Iris pigment epithelial cell (primary cell): ENCODE measurements at regions not wholly inside any gene's neighbourhood (a gene's known extent, or its start where the extent isn't known, plus 50 kb on each side); places are given as distances from the start of the nearest gene placed in this dataset.

Experiments used
- DNase-seq: peaks from one replicate; pipeline ENCODE4 v3.0.0-alpha.2; 2011; ENCODE audit warnings: low read depth

DNA sequence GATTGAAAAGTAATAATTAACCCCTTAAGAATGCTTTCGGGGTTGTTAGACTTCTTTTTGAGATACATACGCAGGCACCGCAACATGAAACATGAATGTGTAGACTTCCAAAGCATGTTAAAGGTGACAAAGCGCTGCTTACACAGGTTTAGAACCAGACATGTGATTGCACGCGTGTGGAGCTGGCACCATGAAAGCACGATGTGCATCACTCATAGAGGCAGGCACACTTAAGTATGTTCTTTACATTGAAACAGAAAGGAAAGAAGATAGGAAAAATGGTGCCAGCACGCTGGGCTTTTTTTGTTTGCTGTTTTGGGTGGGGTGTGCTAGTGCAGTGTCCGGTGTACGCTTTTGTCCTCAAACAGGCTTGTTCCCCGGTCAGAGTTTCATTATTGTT lies 83.6 kb upstream of the PPARA start:
- DNase-seq = no peak

DNA sequence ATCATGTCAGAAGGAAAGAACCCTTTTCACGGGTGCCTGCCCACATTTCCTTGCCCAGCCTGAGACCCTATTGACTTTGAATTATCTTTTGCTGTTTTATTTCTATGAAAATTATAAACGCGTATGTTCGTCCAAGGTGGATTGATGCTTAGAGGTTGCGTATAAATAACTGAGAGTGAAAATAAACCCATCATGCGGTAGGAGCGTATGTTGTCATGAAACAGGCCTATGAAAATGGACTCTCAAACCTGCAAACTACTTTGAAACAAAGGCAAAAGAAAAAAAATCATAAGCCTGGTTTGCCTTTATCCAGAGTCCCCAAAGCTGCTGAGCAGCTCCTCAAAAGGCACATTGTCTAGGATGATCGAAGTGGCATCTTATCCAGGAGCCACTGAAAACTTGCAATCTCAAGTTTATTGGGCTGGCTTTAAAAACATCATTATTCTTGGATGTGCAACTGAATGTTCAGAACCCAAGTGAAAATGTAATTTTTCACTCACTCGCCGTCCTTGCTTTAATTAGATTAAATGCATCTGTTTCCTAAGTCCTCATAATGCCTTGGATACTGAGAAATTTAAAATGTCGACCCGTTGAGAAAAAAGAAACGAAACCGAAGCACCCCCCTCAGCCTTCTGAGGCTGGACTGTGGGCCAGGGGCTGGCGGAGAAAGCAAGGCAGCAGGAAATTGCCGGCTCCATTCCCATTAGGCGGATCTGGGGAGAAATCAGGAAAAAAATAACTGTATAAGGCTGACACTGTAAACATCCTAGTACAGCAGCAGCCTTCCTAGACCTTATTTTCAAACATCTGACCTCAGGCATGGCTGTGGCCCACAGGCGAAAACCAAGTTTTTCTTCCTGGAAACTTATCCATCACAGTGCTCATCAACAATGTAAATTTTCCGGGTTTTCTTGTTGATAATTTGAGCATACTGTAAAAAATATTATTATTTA lies 82.9 kb upstream of the PPARA start:
- DNase-seq = no peak

DNA sequence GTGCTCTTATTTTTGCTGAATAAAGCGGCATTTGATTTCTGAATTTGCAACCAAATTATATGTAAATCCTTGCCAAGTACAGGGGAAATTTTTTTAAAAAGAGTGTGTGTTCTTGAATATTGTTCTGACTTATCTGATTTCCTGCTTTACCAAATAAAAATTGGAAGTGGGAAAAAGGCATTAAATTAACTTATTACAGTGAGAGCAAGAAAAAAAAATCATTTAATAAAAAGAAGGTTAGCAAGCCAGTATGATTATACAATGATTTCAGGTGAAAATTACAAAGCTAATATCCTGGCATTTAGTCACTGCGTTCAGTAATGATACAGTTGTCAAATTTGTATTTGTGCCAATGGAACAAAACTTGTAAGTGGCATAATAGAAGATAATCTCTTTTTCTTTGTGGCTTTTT lies 82.1 kb upstream of the PPARA start:
- no peak for DNase-seq

DNA sequence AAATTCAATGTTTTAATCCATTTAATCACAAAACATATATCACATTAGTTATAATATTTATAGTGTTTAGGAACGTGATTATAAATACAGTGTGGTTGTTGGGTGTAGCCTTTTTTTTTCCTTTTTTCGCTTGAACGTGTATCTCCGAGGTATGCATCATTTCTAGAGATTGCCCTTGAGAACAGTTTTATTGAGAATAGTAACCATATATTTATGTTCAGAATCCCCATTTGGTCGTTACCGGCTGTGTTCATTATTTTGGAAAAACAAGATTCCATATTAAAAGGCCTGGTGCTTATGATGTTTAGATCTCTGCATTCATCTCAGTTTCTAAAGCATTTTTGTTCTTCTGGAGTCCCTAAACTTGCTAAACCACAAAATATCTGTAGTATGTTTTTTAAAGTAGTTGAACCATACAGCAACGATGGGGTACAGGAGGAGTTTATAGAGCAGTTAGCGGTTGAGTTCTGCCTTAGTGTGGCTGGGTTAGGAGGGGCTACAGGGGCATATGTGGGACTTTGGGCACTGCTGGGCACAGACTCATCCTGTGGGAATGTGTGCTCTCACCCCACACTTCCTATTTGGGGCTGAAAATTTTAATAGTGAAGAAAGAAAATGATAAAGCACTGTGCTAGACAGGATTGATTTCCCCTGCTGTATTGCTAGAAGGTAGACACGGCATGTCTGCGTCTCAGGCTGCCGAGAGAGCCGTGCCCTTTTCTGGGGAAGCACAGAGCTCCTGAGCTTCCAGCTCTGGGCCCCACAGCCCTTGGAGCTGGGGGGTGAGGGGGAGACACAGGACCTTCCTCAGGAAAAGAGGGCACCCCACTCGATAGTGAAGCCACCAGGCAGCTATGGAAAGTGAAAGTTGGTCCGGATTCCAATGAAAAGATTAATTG lies 81.5 kb upstream of the PPARA start:
- peak; percentile 47 for DNase-seq

DNA sequence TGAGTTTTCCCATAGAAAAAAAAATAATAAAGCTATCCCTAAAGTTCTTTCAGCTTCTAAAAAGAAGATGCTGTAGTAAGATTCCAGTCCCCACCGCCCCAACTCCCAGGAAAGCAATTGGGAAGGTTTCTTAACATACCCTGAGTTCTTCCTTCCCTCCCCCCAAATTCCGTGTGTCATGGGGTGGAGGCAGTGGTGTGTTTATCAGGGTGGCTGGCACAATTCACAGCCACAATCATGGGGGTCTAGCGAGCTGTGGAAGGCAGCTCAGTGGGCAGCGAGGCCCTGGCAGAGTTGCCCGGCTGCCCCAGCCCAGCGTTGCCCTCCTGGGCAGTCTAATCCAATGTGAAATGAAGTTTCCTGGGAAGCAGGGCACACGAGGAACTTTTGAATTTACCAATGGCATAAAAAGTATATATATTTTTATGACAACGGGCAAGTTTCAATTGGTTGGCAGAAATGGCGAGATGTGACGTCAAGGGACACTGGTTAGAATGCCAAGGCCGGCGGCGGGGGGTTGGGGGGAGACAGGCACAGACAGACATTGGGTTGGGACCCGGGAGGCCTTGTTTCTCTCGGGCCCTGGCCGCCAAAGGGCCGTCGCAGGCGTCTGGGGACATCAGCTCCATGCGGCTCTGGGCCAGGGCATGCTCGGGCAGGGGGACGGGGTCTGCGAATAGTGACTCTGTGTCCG lies 80.7 kb upstream of the PPARA start:
- peak; percentile 79 for DNase-seq

DNA sequence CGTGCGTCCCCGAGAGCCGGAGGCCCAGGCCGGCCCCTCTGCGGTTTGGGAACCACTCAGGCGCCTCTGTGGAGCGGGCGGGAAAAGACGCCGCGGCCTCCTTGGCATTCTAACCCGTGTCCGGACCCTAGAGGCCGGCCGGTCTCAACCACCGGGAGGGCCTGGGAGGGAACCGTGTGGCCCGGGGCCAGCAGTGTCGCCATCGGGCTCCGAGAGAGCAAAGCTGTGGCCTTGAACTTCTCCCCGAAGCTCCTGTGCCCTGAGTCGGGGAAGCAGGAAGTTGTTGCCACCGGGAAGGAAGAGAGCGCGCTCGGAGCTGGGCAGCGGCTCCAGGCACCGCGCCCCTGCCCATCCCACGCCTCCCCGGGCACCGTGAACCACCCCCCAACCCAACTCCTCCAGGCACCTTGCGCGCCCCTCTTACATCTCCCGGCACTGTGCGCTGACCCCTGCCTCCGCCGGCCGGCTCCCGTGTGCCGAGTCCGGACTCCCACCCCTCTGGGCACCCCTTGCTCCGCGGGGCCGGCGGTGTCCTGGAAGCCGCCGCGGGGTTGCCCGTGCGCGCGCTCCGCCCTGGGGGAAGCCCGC lies 80.0 kb upstream of the PPARA start:
- peak; percentile 47 for DNase-seq

DNA sequence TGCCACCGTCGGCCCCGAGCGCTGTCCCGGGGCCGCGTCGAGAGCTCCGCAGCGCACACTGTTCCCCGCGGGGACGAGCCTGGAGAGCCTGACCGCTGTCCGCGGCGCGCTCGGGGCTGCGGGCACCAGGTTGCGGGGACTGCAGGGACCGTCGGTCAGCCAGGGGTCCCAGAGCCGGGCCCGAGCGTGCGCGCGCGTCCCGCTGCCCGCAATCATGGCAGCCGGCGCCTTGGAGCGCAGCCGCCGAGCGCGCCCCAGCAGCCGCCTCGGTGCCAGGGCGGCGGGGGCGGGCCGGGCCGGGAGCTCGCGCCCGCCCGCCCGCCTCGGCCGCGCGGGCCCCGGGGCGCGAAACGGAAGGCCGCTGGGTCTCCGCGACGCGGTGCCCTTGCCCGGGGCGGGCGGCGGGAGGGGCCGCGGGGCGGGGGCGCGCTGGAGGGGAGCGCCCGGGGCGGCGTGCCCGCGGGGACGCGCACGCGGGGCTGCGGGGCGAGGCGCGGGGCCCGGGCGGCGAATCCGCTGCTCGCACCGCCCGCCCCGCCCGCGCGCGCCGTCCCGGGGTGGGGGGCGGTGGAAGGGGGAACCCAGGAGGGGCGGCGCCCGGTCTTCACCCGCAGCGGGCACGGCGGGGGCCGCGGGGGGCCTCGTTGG lies 79.4 kb upstream of the PPARA start:
- DNase-seq = peak; percentile 63

DNA sequence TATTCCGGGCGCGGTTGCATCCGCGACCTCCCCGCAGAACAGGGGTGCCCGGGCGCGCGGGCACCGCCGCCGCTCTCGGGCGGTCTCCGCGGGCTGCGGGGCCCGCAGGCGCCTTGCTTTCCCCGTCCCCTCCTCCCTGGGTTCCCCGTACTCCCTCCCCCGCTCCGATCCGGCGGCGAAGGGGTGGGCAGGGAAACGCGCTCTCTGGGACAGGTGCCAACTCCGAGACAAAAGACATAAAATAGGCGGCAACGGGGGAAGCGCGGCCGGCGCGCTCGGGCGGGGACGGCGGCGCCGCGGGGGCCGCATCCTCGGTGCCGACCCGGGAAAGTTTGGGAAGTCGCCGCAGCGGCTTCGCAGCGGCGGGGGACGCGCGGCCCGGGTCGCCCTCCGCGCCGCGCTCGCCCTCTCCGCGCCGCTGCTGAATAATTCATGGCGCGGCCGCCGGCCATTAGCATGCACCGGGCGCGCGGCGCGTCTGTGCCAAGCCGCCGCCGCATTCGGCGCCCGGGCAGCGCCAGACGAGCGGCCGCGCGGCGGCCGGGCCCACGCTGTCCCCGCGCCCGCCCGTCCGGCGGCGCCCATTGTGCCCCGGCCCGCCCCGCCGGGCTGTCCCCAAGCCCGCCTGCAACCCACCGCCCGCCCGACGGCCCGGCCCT lies 78.7 kb upstream of the PPARA start:
- peak; percentile 94 for DNase-seq

DNA sequence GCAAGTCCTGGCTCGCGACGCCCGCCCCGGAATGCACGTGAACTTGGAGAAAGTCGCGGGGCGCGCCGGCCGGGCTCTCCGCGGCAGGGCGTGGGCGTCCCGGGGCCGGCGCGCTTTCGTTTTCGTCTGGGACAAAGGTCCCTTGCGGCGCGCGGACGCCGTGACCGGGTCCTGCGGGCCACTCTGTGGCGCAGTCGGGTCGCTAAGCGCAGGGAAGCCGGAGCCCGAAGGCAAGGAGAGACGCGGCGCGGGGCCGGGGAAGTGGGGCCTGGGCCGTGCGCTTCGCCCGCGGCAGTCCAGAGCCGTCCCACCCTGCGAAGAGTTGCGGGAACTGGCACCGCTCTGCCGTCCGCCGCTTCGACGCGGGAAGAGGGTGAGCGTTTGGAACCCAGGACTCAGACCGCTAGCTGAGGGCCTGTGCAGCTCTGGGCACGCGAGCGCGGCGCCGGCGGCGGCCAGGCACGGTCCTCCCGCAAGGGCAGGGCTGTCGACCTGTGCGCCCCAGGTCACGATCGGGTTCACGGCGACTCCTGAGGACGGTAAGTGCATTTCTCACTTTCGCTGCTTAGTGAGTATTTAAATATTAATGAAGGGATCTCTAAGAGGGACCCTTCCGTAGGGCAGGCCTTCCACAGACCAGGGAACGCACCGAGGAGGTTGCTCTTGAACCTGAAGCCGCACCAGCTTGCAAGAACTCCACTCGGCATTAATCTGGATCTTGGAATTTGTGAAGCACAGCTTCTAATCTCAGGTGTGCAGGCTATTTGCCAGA lies 78.0 kb upstream of the PPARA start:
- DNase-seq = peak; percentile 77

DNA sequence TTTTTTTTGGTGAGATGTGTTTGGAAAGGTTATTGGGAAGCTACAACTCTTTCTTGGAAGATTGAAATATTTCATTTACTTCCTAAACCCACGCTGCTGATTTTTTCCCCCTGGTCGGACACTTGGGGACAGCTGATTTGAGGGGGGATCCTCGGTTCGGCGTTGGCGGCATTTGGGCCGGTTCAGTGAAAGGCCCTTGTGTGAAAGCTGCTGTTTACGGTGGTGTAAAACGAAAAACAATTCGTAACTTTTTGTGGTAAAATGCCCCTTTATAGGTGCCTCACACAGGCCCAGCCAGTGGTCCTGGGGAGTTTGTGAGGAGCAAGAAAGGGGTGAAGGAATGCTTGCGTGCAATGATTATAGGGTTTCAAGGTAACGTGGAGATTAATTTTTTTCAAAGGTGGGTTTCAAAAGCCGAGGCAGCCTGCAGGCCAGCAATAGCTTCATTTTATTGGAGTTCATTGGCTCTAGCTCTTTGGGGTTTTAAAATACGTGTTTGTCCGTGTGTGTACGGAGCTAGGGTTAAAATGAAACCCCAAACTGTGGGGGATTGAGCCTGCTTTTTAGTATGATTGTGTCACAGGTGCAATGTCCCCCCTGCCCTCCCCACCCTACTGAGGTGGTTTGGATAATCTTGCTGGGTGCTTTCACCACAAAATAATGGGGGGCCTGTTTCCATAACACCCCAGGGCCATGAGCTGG lies 77.2 kb upstream of the PPARA start:
- no peak for DNase-seq

DNA sequence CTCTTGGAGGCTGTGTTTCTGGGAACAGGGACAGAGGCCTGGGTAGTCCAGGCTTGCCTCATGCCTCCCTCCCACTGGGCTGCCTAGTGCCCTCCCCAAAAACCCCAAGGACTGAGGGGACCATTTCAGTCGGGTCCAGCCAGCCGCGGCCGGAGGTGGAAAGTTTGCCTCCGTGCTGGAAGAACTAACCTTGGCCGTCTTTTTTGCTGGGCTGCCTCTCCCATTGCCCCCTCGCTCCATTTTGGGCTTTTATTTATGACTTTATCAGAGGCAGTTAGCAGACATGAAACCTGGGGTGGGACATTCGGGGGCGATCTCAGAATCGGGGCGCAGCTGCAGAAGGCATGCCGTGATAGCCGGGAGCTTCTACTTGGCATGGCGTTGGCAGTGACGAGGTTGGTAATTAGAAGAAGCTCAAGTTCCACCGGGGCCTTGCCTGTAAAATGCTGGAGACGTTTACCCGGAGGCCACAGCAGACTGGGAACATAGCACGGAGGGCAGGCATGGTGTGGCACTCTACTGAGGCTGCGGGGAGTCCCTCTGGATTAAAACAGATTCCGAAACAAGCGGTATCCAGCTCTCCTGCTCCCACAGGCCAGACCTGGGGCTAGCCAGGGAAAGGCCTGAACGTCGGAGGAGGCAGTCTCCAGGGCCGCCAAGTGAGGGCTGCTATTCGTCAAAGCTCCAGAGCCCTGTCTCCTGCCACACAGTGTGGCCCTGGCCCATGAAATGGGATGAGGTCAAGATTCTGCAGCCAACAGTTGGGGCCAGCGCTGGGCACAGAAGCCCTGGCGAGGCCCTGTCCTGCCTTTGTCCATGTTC lies 76.4 kb upstream of the PPARA start:
- peak; percentile 43 for DNase-seq

DNA sequence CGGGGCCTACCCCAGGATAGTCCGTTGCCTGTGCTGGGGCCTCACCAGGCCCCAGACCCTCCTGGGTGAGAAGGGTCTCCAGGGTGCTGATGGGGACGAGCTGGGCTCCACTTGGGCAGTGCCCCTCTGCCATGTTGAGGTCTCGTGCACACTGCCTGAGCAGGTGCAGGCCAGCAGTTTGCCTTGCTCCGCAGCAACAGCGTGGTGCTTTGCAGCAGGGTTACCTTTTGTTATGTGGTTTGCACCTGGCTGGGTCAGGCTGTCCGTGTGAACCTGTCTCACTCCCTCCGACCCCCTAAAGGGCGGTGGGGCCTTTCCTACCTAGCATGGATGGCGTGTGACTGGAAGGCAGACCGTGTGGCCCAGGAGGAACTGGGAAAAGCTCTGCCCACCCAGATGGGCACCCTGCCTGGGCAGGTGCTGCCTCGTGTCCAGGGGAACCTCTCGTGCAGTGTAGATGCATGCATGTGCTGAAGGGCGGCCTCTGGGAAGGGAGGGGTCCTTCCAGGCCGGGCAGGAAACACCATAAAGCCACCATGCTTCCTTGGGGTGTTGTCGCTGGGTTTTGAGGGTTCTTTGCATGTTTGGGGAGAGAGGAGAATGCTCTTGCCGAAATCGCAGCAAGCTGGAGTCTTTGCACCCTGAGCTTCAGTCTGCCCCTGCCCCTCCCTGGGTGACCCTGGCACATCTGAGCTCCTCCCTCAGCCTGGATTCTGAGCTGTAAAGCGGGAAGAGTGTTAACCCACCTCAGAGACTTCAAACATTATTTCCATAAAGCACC lies 75.4 kb upstream of the PPARA start:
- DNase-seq = no peak

DNA sequence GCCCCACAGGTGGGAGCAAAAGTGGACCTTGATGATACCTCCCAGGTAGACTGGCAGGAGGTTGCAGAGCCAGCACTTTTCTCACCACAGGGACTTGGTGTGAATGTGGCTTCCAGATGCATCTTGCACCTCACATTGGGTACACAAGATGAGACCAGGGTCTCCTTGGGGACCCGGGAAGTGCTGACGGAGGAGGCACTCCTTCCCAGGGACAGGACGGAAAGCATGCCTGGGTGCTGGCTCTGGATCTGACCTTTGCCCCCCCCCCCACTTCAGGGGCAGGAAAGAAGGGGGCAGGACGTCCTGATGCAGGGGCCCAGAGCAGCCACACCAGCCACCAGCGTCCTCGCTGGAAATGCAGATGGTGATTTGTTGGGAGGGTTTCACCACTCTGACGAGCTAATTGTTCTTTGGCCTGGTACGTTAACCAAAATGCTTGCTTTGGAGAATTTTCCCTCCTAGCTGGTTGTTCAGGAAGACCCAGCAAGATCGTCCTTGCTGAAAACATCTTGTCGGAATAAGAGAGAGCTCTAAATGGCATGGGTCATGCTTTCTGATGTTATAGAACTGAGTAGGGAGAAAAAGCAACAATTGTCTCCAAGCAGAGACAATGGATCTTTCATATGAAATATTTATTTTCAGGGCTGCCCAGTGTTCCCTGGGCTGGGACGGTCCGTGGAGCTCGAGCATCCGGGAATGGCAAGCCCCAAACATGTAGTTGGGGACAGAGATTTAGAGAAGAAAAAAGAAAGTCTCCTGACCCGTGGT lies 74.4 kb upstream of the PPARA start:
- no peak for DNase-seq

DNA sequence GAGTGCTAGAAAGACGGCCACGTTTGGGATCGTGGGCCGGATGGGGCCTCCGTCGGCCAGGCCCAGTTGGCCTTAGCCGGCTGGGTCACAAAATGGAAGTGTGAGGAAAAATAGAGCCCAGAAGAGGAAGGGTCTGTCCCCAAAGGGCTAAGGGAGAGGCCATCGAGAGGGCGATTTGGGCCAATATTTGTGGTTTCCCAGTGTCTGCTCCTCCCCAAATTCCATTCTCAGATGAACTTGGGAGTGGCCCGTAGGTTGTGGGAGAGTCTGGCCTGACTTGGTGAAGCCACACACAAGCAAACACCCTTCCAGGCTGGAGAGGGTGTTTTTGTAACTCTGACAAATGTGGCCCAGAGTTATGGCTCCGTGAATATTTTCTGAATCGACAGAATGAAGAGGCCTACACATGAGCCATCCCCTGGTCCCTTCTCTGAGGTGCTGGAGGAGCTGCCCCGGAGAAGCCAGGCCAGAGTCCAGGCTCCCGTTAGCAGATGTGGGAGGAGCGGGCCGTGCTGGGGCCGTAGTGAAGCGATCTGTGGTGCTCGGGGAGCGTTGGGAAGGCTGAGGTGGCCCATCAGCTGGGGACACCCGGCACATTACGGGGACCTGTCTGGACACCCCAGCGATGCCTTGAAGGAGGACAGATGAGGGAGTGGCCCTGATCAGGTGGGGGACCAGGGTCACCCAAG lies 73.5 kb upstream of the PPARA start:
- peak; percentile 59 for DNase-seq

DNA sequence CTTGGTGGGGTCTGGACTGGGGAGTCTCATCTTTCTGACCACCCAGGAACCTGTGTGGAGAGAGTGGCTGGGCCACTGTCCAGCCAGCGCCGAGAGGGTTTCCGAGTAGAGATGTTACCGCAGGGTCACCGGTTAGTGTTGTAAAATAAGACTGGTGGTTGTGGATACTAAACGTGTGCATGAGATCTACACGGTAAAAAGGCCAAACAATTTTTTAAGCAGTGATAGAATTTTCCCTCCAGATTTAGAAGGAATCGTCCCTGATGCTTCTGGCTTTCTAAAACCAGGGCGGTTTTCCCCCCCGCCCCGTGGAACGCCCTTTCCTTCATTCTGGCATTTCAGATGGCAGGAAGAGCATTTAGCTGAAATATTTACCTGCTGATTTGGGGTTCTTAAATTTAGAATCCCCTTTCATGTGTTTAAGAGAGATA lies 72.6 kb upstream of the PPARA start:
- DNase-seq = no peak
